Neural crest cell (in vitro differentiated cells): ENCODE measurements at regions not wholly inside any gene's neighbourhood (a gene's known extent, or its start where the extent isn't known, plus 50 kb on each side); places are given as distances from the start of the nearest gene placed in this dataset.

Experiments
- DNase-seq: peaks from one replicate; pipeline ENCODE4 v3.0.0; 2021; ENCODE audit warnings: low read depth, mixed read lengths, low spot score
- H3K27ac Mint-ChIP-seq: one replicate; pipeline ENCODE4 v1.8.0; 2021; ENCODE audit warnings: mild to moderate bottlenecking, mixed read lengths; ENCODE audit not compliant: unreplicated experiment
- H3K27me3 Mint-ChIP-seq: 2 replicates; pipeline ENCODE4 v1.8.0; 2021; ENCODE audit warnings: low read depth, mild to moderate bottlenecking, mixed read lengths
- H3K36me3 Mint-ChIP-seq: 2 replicates; pipeline ENCODE4 v1.8.0; 2021; ENCODE audit warnings: low read depth, mild to moderate bottlenecking, mixed read lengths
- H3K4me1 Mint-ChIP-seq: 2 replicates; pipeline ENCODE4 v1.8.0; 2021; ENCODE audit warnings: mixed read lengths
- H3K4me3 Mint-ChIP-seq: one replicate; pipeline ENCODE4 v1.8.0; 2021; ENCODE audit warnings: mild to moderate bottlenecking, mixed read lengths
- H3K9me3 Mint-ChIP-seq: 2 replicates; pipeline ENCODE4 v1.8.0; 2021; ENCODE audit warnings: mixed read lengths
- TF ChIP-seq, protein P1 (sequence below): fragments of 200-600 bp; sonication (generic); conservative IDR thresholded peaks from 2 replicates; pipeline ENCODE4 v1.5.0; 2021; ENCODE audit warnings: antibody characterized with exemption, mild to moderate bottlenecking

DNA sequence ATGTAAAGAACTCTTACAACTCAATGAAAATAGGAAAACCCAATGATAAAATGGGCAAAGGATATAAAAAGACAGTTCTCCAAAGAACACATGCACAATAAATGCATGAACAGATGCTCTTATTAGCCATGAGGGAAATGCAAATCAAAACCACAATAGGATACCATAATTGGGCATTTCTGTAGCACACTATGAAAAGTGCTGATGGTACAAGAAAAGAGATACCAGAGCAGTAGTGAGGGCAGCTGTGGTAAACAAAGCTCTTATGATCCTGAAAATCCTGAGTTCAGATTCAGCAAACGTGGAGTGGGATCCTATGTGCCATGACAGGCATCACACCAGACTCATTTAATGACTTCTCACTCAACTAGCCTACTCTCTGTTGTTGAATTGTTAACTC, 96.7 kb upstream of the SLC25A13 start:
- TF ChIP-seq, protein P1, sequence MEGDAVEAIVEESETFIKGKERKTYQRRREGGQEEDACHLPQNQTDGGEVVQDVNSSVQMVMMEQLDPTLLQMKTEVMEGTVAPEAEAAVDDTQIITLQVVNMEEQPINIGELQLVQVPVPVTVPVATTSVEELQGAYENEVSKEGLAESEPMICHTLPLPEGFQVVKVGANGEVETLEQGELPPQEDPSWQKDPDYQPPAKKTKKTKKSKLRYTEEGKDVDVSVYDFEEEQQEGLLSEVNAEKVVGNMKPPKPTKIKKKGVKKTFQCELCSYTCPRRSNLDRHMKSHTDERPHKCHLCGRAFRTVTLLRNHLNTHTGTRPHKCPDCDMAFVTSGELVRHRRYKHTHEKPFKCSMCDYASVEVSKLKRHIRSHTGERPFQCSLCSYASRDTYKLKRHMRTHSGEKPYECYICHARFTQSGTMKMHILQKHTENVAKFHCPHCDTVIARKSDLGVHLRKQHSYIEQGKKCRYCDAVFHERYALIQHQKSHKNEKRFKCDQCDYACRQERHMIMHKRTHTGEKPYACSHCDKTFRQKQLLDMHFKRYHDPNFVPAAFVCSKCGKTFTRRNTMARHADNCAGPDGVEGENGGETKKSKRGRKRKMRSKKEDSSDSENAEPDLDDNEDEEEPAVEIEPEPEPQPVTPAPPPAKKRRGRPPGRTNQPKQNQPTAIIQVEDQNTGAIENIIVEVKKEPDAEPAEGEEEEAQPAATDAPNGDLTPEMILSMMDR, result no peak
- peaks cover 7% of the 10 kb centered on the region for H3K9me3 Mint-ChIP-seq
- H3K36me3 Mint-ChIP-seq, result no peaks in the 10 kb centered on the region
- no peaks in the 10 kb centered on the region for H3K27me3 Mint-ChIP-seq
- DNase-seq, result no peak
- H3K4me1 Mint-ChIP-seq, result peaks cover 8% of the 10 kb centered on the region
- H3K27ac Mint-ChIP-seq, result no peak overlapping the region
- no peak overlapping the region for H3K4me3 Mint-ChIP-seq

DNA sequence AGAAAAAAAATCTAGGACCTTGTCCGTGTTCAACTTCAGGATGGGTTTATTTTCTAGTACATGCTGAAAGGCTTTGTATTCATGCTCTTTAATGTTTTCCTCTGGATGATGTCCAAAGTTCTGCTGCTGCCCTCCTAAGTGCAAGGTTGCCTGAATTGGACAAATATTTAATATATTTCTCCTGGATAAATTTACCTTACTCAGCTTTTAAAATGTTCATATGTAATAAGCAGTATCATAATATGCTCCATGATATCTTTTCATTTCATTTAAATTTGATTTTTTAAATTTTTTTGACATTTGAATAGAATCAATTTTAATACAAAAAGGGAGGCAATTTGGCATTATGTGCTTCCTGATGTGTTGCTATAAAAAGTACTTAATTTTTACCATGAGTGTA, 95.9 kb upstream of the SLC25A13 start:
- no peaks in the 10 kb centered on the region for H3K27me3 Mint-ChIP-seq
- H3K4me3 Mint-ChIP-seq, result no peak overlapping the region
- no peak for DNase-seq
- peaks cover 8% of the 10 kb centered on the region for H3K4me1 Mint-ChIP-seq
- H3K27ac Mint-ChIP-seq, result no peak overlapping the region
- peaks cover 7% of the 10 kb centered on the region for H3K9me3 Mint-ChIP-seq
- TF ChIP-seq, protein P1, result no peak
- no peaks in the 10 kb centered on the region for H3K36me3 Mint-ChIP-seq

DNA sequence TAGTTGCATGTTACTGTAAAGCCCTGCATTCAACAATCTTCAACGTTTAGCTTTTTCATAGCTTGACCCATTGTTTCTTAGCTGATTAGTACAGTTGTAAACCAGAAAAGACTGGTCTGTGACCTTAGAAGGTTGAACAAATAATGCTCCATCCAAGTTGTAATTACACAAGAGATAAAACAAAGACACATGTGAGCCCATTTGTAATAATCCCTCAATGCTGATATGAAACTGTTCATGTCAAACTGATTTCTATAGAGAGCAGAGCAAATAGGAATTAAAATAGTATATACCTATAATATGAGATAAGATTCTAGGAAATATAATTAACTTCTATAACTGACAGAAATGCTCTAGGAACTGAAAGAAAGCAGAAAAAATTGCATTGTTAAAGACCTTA, 94.7 kb upstream of the SLC25A13 start:
- no peak overlapping the region for H3K4me3 Mint-ChIP-seq
- DNase-seq, result no peak
- TF ChIP-seq, protein P1, result no peak
- no peaks in the 10 kb centered on the region for H3K27me3 Mint-ChIP-seq
- H3K4me1 Mint-ChIP-seq, result peaks cover 8% of the 10 kb centered on the region
- peaks cover 7% of the 10 kb centered on the region for H3K9me3 Mint-ChIP-seq
- no peaks in the 10 kb centered on the region for H3K36me3 Mint-ChIP-seq
- H3K27ac Mint-ChIP-seq, result no peak overlapping the region

DNA sequence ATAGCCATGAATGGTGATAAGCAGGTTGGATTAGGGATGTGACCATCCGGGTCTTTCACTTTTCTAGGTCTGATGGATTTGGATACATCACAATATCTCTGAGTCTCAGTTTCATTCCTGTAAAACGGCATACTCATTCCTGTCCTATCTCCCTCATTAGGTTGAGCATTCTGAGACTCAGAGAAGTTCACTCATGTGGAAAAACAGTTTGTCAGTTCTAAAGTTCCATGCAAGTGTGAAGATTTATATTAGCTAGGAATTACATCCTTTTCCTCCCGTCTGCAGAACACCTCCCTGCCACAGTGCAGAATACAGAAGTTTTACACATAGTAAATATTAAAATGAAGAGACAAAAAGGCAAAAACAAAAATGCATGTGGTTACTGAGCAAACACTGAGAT, 94.2 kb upstream of the SLC25A13 start:
- H3K4me3 Mint-ChIP-seq, result no peak overlapping the region
- no peak for DNase-seq
- TF ChIP-seq, protein P1, result no peak
- H3K9me3 Mint-ChIP-seq, result peaks cover 7% of the 10 kb centered on the region
- no peaks in the 10 kb centered on the region for H3K27me3 Mint-ChIP-seq
- peaks cover 8% of the 10 kb centered on the region for H3K4me1 Mint-ChIP-seq
- no peak overlapping the region for H3K27ac Mint-ChIP-seq
- H3K36me3 Mint-ChIP-seq, result no peaks in the 10 kb centered on the region

DNA sequence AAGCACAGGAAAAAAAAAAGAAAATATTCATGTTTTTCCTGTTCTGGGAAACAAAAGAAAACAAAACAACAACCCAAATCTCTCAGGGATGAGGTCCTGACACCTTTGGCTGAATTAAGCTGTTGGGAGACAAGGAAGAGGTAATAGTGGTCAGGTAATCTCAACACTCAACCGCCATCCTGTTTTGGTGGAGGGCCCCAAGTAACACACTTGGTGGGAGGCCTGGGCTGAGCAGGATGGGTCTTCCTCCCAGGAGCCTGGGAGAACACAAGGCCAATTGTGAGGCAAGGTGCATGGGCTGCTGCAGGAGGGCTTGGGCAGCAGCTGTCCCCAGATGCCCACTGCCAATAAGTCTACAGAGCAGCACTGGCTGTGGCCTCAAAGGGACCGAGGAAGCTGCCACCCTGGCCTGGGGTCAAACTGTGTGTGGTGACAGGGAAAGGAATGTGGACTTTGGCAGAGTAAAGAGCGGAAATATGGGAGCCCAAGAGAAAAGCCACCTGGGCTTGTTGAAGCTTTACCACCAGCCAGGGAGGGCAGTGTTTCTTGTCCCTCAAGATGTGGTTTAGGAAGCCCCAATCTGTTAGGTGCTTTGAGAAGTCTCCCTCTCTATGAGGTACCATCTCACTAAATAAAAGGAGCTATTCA, 93.5 kb upstream of the SLC25A13 start:
- no peak overlapping the region for H3K27ac Mint-ChIP-seq

More for the DNA sequence above, 93.5 kb upstream of the SLC25A13 start:
- TF ChIP-seq, protein P1, result peak; percentile 7
- peaks cover 8% of the 10 kb centered on the region for H3K4me1 Mint-ChIP-seq
- DNase-seq, result no peak
- peaks cover 7% of the 10 kb centered on the region for H3K9me3 Mint-ChIP-seq
- H3K4me3 Mint-ChIP-seq, result no peak overlapping the region
- no peaks in the 10 kb centered on the region for H3K36me3 Mint-ChIP-seq
- H3K27me3 Mint-ChIP-seq, result no peaks in the 10 kb centered on the region
